ENCODE measurements at regions not wholly inside any gene's neighbourhood (a gene's known extent, or its start where the extent isn't known, plus 50 kb on each side); places are given as distances from the start of the nearest gene placed in this dataset.

DNA sequence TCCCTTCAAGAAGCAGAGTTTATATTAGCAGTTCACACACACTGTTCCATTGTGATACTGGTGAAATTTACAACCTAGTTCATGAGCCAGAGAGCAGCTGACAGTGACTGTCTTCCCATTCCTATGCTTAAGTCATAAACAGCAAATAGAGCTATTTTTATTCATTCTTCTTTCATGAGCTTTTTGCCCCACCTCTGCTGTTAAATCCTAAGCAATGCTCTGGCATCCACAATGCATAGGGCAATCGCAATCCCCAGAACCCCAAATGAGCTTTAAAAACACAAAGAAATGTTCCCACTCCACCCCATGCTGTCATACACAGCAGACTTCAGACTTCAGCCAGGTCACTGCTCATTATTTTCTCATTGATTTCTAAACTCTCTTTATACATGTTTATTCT, 307.5 kb downstream of the ETS1 start:
- Histone ChIP-seq H3K4me3 (ENCODE audit: insufficient read length, low read depth) (no peak overlapping the region), H3K36me3 (ENCODE audit: insufficient read depth, insufficient read length, low read length) (no peaks in the 10 kb centered on the region), H3K4me1 (ENCODE audit: insufficient read depth, insufficient read length) (no peaks in the 10 kb centered on the region), H3K27me3 (ENCODE audit: insufficient read depth, insufficient read length) (no peaks in the 10 kb centered on the region), H3K9ac (ENCODE audit: insufficient read length, low read depth) (no peak overlapping the region), H3K9me3 (ENCODE audit: insufficient read depth, low read length) (no peaks in the 10 kb centered on the region)
- no peak for DNase-seq (ENCODE audit: low read depth, low spot score)
- TF ChIP-seq ZNF274 (IDR thresholded peaks at IDR 0.05; ENCODE audit: low read depth, low read length), result no peak
- no peak for TF ChIP-seq SUZ12 (IDR thresholded peaks at IDR 0.05; ENCODE audit: extremely low read depth, insufficient read depth, insufficient read length)
- TF ChIP-seq YY1 (IDR thresholded peaks at IDR 0.05; ENCODE audit: insufficient read depth, insufficient read length), result no peak

GRCh38 chr11:128273736-128274135, 313.6 kb downstream of the ETS1 start:
- Histone ChIP-seq H3K4me3 (ENCODE audit: insufficient read length, low read depth) (no peak overlapping the region), H3K4me1 (ENCODE audit: insufficient read depth, insufficient read length) (no peaks in the 10 kb centered on the region), H3K9ac (ENCODE audit: insufficient read length, low read depth) (no peak overlapping the region), H3K36me3 (ENCODE audit: insufficient read depth, insufficient read length, low read length) (no peaks in the 10 kb centered on the region), H3K27me3 (ENCODE audit: insufficient read depth, insufficient read length) (no peaks in the 10 kb centered on the region), H3K9me3 (ENCODE audit: insufficient read depth, low read length) (no peaks in the 10 kb centered on the region)
- TF ChIP-seq SUZ12 (IDR thresholded peaks at IDR 0.05; ENCODE audit: extremely low read depth, insufficient read depth, insufficient read length) (no peak), YY1 (IDR thresholded peaks at IDR 0.05; ENCODE audit: insufficient read depth, insufficient read length) (no peak), ZNF274 (IDR thresholded peaks at IDR 0.05; ENCODE audit: low read depth, low read length) (no peak)
- DNase-seq (ENCODE audit: low read depth, low spot score), result no peak

DNA sequence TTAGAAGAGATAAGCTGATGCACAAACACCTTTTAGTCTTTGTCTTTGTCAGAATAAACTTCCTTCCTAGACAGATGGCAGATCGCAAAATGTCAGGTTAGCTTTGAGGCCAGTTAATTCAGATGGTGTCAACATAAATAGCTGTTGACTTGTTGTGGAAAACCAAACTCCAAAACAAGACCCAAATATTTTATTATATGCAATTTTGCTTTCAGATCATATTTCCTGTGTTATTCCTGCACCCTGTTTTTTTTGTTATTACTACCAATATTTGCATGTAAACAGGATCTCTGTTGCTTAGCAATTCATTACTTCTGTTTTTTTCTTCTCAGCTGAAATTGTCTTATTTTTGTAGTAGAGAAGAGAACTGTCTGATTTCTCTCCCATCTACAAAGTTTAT, 316.0 kb downstream of the ETS1 start:
- Histone ChIP-seq H3K4me1 (ENCODE audit: insufficient read depth, insufficient read length) (no peaks in the 10 kb centered on the region), H3K4me3 (ENCODE audit: insufficient read length, low read depth) (no peak overlapping the region), H3K27me3 (ENCODE audit: insufficient read depth, insufficient read length) (no peaks in the 10 kb centered on the region), H3K36me3 (ENCODE audit: insufficient read depth, insufficient read length, low read length) (no peaks in the 10 kb centered on the region), H3K9ac (ENCODE audit: insufficient read length, low read depth) (no peak overlapping the region), H3K9me3 (ENCODE audit: insufficient read depth, low read length) (no peaks in the 10 kb centered on the region)
- DNase-seq (ENCODE audit: low read depth, low spot score), result no peak
- TF ChIP-seq YY1 (IDR thresholded peaks at IDR 0.05; ENCODE audit: insufficient read depth, insufficient read length) (no peak), ZNF274 (IDR thresholded peaks at IDR 0.05; ENCODE audit: low read depth, low read length) (no peak), SUZ12 (IDR thresholded peaks at IDR 0.05; ENCODE audit: extremely low read depth, insufficient read depth, insufficient read length) (no peak)

DNA sequence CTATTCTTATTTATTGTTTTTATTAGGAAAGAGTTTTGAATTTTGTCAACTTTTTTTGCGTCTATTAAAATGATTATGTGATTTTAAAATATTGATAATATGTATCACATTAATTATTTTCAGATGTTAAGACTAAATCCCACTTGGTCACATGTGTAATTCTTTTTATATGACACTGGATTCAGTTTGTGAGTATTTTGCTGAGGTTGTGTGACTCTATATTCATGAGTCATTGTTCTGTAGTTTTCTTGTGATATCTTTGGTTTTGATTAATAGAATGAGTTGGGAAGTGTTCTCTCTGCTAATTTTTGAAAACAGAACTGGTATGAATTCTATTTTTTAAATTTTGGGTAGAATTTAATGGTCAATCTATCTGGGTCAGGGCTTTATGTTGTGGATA, 317.9 kb downstream of the ETS1 start:
- DNase-seq (ENCODE audit: low read depth, low spot score), result no peak
- TF ChIP-seq YY1 (IDR thresholded peaks at IDR 0.05; ENCODE audit: insufficient read depth, insufficient read length) (no peak), SUZ12 (IDR thresholded peaks at IDR 0.05; ENCODE audit: extremely low read depth, insufficient read depth, insufficient read length) (no peak), ZNF274 (IDR thresholded peaks at IDR 0.05; ENCODE audit: low read depth, low read length) (no peak)
- H3K9ac ChIP-seq (ENCODE audit: insufficient read length, low read depth), result no peak overlapping the region

DNA sequence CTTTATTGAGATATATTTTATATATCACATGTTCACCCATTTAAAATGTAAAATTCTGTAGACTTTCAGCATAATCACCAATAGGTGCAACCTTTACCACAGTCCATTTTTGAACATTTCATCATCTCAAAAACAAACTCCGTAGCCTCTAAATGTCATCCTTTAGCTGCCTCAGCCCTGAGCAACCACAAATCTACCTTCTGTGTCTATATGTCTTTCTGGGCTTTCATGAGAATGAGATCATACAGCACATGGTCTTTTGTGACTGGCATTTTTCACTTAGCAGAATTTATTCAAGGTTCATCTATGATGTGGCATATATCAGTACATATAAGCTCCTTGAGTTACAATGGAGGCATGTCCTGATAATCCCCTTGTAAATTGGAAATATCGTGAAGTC, 320.5 kb downstream of the ETS1 start:
- Histone ChIP-seq H3K27me3 (ENCODE audit: insufficient read depth, insufficient read length) (no peaks in the 10 kb centered on the region), H3K4me1 (ENCODE audit: insufficient read depth, insufficient read length) (no peaks in the 10 kb centered on the region), H3K9ac (ENCODE audit: insufficient read length, low read depth) (no peak overlapping the region), H3K36me3 (ENCODE audit: insufficient read depth, insufficient read length, low read length) (no peaks in the 10 kb centered on the region), H3K9me3 (ENCODE audit: insufficient read depth, low read length) (no peaks in the 10 kb centered on the region), H3K4me3 (ENCODE audit: insufficient read length, low read depth) (no peak overlapping the region)
- TF ChIP-seq SUZ12 (IDR thresholded peaks at IDR 0.05; ENCODE audit: extremely low read depth, insufficient read depth, insufficient read length) (no peak), YY1 (IDR thresholded peaks at IDR 0.05; ENCODE audit: insufficient read depth, insufficient read length) (no peak), ZNF274 (IDR thresholded peaks at IDR 0.05; ENCODE audit: low read depth, low read length) (no peak)
- no peak for DNase-seq (ENCODE audit: low read depth, low spot score)

More for the DNA sequence above, 317.9 kb downstream of the ETS1 start:
- H3K4me3 ChIP-seq (ENCODE audit: insufficient read length, low read depth), result no peak overlapping the region
- H3K4me1 ChIP-seq (ENCODE audit: insufficient read depth, insufficient read length), result no peaks in the 10 kb centered on the region
- H3K9me3 ChIP-seq (ENCODE audit: insufficient read depth, low read length), result no peaks in the 10 kb centered on the region
- no peaks in the 10 kb centered on the region for H3K36me3 ChIP-seq (ENCODE audit: insufficient read depth, insufficient read length, low read length)
- no peaks in the 10 kb centered on the region for H3K27me3 ChIP-seq (ENCODE audit: insufficient read depth, insufficient read length)

DNA sequence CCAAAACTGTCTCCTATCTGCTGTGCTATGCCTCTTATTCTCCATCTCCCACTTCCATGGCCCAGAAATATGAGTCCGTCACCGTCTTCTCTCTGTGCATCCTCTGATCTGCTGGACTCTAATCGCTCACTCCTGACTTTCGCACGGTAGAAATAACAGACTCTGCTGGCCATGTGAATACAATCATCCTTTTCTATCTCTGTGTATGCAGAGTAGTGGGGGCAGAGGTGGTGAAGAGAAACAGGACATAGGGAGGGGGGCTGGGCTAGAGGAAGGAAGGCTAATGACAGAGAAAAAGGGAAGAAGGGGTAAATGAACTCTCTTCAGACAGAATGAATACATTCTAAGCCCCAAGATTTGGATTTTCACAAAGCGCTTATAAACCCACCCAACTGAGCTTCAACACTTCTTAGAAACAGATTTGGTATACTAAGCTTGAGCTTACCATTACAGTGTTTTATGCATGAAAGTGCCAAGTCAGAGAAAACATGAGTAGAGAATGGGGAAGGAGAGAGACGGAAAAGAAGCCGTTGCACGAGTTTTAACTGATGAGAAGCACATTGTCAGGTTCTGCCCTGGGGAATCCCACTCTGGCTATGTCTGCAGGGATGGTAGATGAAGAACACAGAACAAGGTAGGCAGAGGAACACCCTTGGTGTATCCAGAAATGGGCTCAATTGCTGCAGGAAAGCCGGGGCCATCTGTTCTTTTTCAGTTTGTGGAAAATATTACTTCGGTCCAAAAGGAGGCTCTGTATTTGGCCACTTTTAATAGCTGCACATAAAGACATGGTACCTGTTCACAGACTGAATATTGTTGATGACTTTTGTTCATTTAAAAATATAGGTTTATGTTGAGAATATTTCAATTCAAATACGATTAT, 324.7 kb downstream of the ETS1 start:
- no peaks in the 10 kb centered on the region for H3K27me3 ChIP-seq (ENCODE audit: insufficient read depth, insufficient read length)
- no peaks in the 10 kb centered on the region for H3K4me1 ChIP-seq (ENCODE audit: insufficient read depth, insufficient read length)
- no peaks in the 10 kb centered on the region for H3K36me3 ChIP-seq (ENCODE audit: insufficient read depth, insufficient read length, low read length)
- no peak for DNase-seq (ENCODE audit: low read depth, low spot score)
- TF ChIP-seq ZNF274 (IDR thresholded peaks at IDR 0.05; ENCODE audit: low read depth, low read length) (no peak), SUZ12 (IDR thresholded peaks at IDR 0.05; ENCODE audit: extremely low read depth, insufficient read depth, insufficient read length) (no peak), YY1 (IDR thresholded peaks at IDR 0.05; ENCODE audit: insufficient read depth, insufficient read length) (no peak)
- no peaks in the 10 kb centered on the region for H3K9me3 ChIP-seq (ENCODE audit: insufficient read depth, low read length)
- H3K9ac ChIP-seq (ENCODE audit: insufficient read length, low read depth), result no peak overlapping the region
- no peak overlapping the region for H3K4me3 ChIP-seq (ENCODE audit: insufficient read length, low read depth)

- H3K36me3 ChIP-seq (ENCODE audit: insufficient read depth, insufficient read length, low read length), result no peaks in the 10 kb centered on the region
- H3K27me3 ChIP-seq (ENCODE audit: insufficient read depth, insufficient read length), result no peaks in the 10 kb centered on the region
- no peaks in the 10 kb centered on the region for H3K9me3 ChIP-seq (ENCODE audit: insufficient read depth, low read length)
- no peak for DNase-seq (ENCODE audit: low read depth, low spot score)
- no peaks in the 10 kb centered on the region for H3K4me1 ChIP-seq (ENCODE audit: insufficient read depth, insufficient read length)
- no peak overlapping the region for H3K9ac ChIP-seq (ENCODE audit: insufficient read length, low read depth)
- TF ChIP-seq YY1 (IDR thresholded peaks at IDR 0.05; ENCODE audit: insufficient read depth, insufficient read length) (no peak), ZNF274 (IDR thresholded peaks at IDR 0.05; ENCODE audit: low read depth, low read length) (no peak), SUZ12 (IDR thresholded peaks at IDR 0.05; ENCODE audit: extremely low read depth, insufficient read depth, insufficient read length) (no peak)
- H3K4me3 ChIP-seq (ENCODE audit: insufficient read length, low read depth), result no peak overlapping the region
Measured at GRCh38 chr11:128261011-128261421, 326.3 kb downstream of the ETS1 start.
